ENCODE measurements at regions not wholly inside any gene's neighbourhood (a gene's known extent, or its start where the extent isn't known, plus 50 kb on each side); places are given as distances from the start of the nearest gene placed in this dataset.
"Not testable (repeated sequence)": the region's sequence is repeated elsewhere in the genome, so short reads cannot be mapped to it uniquely, and the experiment has no call there.

GRCh38 chr2:193833895-193834294 is 1639.2 kb upstream of the TMEFF2 start:
- TF ChIP-seq CTCF, POLR2AphosphoS5, EP300, POLR2A (IDR thresholded peaks at IDR 0.05): not testable (repeated sequence)

Data from sigmoid colon (tissue), 4 donors.